ENCODE measurements at regions not wholly inside any gene's neighbourhood (a gene's known extent, or its start where the extent isn't known, plus 50 kb on each side); places are given as distances from the start of the nearest gene placed in this dataset.

DNA sequence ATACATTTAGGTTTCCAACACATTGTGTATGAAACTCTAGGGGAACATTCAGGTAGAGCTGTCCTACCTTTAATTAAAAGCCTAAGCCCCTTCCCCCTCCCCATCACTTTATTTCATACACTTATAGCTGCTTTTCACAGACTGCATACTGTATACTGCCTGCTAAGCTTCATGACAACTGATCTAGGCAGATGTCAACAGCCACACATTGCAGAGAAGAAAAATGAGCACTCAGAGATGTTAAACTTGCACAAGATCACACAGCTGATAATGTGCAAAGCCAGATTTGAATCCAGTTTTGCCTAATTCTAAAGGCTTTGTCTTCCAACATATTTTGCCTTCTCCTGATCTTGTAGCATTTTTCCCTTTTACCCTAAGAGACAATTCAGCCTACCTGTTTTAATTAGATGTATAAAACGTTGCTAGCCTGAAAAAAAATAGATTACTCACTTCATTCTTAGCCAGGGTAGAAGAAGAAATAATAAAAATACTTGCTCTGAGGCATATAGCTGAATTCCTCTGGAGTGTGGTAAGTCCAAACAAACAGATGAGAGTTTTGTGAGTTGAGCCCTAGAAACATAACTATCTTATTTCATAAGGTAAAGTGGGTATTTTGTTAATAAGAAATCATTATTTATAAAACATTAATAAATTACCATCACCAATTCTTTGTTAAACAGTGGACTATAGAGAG, 56.9 kb upstream of the CAST start:
- no peak for TF ChIP-seq MZF1 (tag by site-specific recombination; IDR thresholded peaks at IDR 0.05; ENCODE audit: borderline replicate concordance)
- TF ChIP-seq, protein P1, sequence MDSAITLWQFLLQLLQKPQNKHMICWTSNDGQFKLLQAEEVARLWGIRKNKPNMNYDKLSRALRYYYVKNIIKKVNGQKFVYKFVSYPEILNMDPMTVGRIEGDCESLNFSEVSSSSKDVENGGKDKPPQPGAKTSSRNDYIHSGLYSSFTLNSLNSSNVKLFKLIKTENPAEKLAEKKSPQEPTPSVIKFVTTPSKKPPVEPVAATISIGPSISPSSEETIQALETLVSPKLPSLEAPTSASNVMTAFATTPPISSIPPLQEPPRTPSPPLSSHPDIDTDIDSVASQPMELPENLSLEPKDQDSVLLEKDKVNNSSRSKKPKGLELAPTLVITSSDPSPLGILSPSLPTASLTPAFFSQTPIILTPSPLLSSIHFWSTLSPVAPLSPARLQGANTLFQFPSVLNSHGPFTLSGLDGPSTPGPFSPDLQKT (IDR thresholded peaks at IDR 0.05; ENCODE audit: borderline replicate concordance, low read depth, low read length): no peak
